GM18502 (cell line): ENCODE measurements at regions not wholly inside any gene's neighbourhood (a gene's known extent, or its start where the extent isn't known, plus 50 kb on each side); places are given as distances from the start of the nearest gene placed in this dataset.

Experiments
- ATAC-seq: cut with Tn5 transposase; IDR thresholded peaks from one replicate; pipeline ENCODE4 v1.9.1; 2021; ENCODE audit warnings: mild to moderate bottlenecking; ENCODE audit not compliant: unreplicated experiment, poor library complexity

DNA sequence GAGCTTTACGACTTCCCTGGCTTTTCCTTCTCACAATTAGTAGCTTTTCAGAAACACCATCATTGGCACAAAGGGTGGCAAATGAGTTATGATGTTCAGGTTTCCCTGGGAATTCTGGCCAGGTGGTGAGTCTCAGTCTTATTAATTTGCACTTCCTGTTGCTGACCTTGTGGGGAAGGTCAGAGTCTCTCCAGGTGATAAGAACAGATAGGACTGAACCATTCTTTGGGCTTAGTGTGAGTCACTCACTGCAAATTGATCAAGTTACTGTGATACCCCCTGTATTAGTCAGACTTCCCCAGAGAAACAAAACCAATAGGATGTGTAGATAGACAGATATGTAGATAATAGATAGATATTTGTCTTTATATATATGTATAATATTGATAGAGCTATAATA, 53.8 kb upstream of the RANBP3L start:
- ATAC-seq, result no peak

GRCh38 chr5:36356915-36357314, 55.2 kb upstream of the RANBP3L start:
- ATAC-seq, result no peak

- no peak for ATAC-seq
These were observed 55.8 kb upstream of the RANBP3L start for GRCh38 chr5:36357391-36357975.

DNA sequence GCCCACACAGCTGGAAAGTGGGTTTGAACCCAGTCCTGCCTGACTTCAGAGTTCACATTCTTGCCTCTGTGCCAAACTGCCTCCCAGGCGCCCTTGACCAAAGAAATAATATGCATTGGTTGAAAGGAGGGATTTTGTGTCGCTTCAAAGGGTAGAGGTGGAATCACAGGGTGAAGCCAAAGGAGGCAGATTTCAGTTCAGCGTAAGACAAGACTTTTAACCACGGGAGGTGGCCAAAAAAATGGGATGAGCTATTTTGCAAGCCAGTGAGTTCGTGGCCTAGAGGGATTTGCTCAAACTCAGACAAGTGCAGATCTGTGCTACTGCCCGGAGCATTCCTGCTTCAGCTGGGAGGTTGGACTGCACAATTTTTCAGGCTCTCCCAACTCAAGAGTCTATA, 57.6 kb upstream of the RANBP3L start:
- ATAC-seq, result no peak

DNA sequence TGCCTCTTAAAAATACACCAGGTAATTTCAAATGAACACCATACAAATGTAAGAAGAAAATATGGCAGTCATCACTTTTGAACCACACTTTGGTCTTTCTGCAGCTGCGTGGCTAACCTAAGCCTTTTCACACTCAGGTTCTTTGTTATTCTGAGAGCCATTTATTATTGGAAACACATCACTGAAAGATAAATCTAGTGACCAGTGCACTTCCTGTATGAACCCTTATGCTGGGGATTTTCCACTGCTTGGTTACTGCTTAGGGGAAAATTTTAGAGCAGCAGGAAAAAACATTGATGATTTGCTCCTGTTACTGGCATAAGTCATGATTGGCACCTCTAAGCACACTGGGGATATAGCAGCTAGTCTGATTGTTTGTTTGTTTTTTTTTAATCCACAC, 58.6 kb upstream of the RANBP3L start:
- ATAC-seq, result no peak

DNA sequence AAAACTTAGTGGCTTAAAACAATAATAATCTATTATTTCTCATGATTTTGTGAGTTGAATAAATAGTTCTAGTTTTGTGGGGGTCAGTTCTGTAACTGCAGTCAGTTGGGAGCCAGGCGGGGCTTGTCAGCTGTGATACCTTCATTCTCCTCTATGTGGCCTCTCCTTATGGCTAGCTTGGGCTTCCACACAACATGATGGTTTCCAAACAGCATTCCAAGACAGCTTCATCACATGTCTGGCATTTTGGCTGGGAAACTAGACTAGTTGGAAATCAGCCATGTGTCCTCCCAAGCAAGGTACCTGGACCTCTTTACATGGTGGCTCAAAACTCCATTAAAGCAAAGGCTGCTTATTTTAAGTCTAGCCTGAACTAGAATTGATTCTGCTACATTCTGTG, 61.4 kb upstream of the RANBP3L start:
- ATAC-seq, result no peak

- no peak for ATAC-seq
These were observed 62.0 kb upstream of the RANBP3L start for GRCh38 chr5:36363744-36364143.

DNA sequence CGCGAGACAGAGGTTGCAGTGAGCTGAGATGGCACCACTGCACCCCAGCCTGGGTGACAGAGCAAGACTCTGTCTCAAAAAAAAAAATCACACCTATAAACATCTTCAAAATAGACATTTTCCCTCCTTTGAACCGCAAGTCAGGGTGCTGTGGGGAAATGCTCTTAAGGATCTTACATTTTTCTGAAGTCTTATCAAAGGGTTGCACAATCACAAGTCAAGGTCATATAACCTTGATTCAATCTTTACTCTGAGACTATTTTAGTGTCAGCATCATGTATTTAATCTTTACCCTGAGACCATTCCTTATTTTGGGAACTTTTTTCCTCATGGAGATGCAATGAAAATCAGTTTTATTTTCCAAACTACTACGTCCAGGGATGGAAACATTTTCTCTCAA, 62.8 kb upstream of the RANBP3L start:
- no peak for ATAC-seq

DNA sequence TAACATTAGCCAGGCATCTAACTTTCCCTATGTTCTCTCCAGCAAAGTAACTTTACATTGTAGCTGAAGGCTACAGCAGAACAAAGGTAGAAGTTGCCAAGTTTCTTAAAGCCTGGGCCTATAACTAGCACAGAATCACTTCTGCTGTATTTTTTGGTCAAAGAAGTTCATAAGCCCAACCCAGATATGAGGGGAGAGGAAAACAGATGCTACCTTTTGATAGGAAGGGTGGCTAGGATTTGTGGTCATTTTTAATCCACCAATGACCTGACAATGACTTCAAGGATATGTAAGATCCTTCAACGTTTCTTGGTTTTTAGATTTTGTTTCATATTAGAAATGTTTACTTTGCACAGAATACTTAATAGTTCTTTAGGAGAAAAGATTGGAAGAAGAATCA, 64.2 kb upstream of the RANBP3L start:
- no peak for ATAC-seq

GRCh38 chr5:36366883-36367282, 65.2 kb upstream of the RANBP3L start:
- ATAC-seq, result no peak

DNA sequence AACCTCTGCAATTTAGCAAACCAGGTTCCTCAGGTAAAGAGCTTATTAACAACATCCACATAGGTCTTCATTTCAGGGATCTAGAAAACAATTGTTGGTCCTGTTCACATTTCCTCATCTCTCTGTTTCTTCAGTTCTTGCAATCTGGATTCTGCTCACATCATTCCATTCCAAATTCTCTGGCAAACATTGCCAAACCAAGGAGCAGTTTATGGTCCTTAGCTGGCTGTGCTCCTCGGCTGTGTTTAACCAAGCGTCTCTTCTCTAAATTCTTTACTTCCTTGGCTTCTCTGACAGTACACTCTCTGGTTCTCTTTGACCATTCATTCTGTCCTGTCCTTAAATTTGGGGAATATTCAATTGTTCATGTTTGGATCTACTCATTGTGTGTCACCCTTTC, 65.8 kb upstream of the RANBP3L start:
- ATAC-seq, result no peak

GRCh38 chr5:36369219-36369690, 67.6 kb upstream of the RANBP3L start:
- no peak for ATAC-seq

- no peak for ATAC-seq
These were observed 68.4 kb upstream of the RANBP3L start for GRCh38 chr5:36370073-36370472.

DNA sequence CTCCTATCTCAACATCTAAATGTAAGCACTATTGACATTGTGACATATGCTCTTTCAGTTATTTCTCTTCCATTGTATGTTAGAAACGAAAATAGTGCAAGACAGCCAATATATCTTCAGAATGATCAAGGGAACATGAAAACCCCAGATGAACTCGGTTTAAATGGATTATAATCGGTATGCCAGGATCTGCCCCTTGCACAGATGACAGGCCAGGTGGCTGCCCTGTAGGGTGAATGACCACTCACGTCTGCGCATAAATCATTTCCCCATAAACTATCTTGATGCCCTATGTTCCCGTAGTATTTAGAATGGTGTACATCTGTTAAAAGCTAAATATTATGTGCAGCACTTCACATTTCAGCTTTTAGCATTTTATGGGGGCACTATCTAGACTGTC, 69.7 kb upstream of the RANBP3L start:
- no peak for ATAC-seq

DNA sequence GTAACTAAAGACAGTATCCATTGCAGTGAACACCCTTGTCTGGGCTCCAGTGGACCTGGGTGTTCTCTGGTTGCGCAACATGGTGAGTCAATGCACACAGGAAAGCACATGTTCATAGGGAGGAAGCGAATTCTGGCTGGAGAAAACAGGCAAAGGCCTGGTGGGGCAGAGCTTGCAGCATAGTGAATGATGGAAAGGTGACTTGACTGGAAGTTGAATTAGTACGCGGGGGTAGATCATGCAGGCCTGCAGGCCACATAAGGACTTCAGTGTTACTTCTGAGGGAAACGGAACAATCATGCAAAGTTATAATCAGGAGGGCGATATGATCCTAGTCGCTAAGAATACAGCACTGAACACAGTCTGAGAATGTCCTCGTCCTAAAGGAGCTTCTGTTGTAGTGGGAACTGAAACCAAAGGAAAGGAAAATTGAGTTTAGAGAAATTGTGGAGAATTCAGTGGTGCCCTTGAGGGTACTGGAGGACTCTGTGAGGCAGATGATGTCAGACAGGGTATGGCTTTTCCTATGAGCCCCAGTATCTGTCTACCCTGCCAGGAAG, 71.9 kb upstream of the RANBP3L start:
- no peak for ATAC-seq

GRCh38 chr5:36374266-36374862, 72.7 kb upstream of the RANBP3L start:
- no peak for ATAC-seq

DNA sequence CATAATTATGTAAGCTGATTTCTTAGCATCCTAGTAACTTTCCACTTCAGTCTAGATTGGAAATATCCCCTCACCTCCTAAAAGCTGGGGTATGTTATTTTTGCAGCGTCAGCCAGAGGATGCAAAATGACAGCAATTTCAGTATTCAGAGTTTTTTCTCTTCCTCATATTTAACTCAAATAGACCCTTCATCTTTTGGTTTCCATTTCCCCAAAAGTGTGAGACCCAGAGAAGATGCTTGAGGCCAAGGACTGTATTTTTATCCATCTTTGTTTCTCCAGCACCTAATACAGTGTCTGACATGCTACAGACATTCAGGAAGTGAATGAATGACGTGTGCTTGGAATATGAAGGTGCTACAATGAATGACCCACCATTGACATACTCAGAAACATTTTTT, 75.5 kb upstream of the RANBP3L start:
- no peak for ATAC-seq

DNA sequence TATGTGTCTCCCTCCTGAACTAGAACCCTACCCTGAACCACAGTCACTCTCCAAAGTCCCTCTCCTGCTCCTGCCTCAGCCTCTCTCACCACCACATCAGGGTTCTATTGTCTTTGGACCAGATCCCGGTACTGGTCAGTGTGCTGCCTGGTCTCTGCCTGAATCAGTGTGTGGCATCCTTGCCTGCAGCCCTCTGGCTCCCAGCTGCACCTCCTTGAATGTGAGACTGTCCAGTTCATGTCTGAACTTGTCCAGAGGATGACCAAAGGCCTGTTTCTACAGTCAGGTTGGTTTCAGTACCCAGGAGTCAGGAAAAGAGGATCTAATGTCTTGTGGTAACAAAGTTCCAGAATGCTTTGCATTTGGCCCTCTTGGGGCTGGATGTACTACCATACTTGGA, 76.8 kb upstream of the RANBP3L start:
- ATAC-seq, result no peak

- ATAC-seq, result no peak
These were observed 81.2 kb upstream of the RANBP3L start for GRCh38 chr5:36382890-36383289.

GRCh38 chr5:36383942-36384341, 82.2 kb upstream of the RANBP3L start:
- ATAC-seq, result no peak

- no peak for ATAC-seq
These were observed 83.1 kb upstream of the RANBP3L start for GRCh38 chr5:36384845-36385244.

DNA sequence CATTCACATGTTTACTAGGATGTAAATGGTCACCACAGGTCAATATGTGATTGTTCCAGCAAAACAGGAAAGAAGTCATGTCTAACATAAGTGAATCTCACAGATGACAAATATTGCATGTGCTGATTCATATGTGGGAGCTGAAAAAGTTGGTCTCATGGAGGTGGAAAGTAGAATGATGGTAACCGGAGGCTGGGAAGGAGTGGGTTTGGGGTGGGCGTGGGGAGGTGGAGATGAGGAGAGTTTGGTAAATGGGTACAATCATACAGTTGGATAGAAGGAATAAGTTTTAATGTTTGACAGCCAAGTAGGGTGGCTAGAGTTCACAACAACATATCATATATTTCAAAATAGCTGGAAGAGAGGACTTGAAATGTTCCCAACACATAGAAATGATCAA, 83.8 kb upstream of the RANBP3L start:
- no peak for ATAC-seq
